Stimulated activated memory B cell treated with anti-CD40 and anti-IgM and Interleukin-4, amounts not matched to agents 10 μg/mL and 1 μg/mL and 100 μg/mL, for 72 hours (primary cell): ENCODE measurements at regions not wholly inside any gene's neighbourhood (a gene's known extent, or its start where the extent isn't known, plus 50 kb on each side); places are given as distances from the start of the nearest gene placed in this dataset.
"Not testable (repeated sequence)": the region's sequence is repeated elsewhere in the genome, so short reads cannot be mapped to it uniquely, and the experiment has no call there.

Experiments
- ATAC-seq: fragments of 150-1000 bp; cut with Tn5 transposase; 2 replicates; pipeline ENCODE4 v1.10.0; 2021
- H3K27ac Mint-ChIP-seq: one replicate; pipeline ENCODE4 v1.8.0; 2022; ENCODE audit warnings: mild to moderate bottlenecking, mixed read lengths
- H3K27me3 Mint-ChIP-seq: one replicate; pipeline ENCODE4 v1.8.0; 2022; ENCODE audit warnings: mixed read lengths
- H3K36me3 Mint-ChIP-seq: one replicate; pipeline ENCODE4 v1.8.0; 2022; ENCODE audit warnings: mixed read lengths
- H3K4me1 Mint-ChIP-seq: one replicate; pipeline ENCODE4 v1.8.0; 2022; ENCODE audit warnings: mixed read lengths
- H3K4me3 Mint-ChIP-seq: one replicate; pipeline ENCODE4 v1.8.0; 2022; ENCODE audit warnings: mild to moderate bottlenecking, moderate library complexity, mixed read lengths
- H3K9me3 Mint-ChIP-seq: one replicate; pipeline ENCODE4 v1.8.0; 2022; ENCODE audit warnings: mixed read lengths

DNA sequence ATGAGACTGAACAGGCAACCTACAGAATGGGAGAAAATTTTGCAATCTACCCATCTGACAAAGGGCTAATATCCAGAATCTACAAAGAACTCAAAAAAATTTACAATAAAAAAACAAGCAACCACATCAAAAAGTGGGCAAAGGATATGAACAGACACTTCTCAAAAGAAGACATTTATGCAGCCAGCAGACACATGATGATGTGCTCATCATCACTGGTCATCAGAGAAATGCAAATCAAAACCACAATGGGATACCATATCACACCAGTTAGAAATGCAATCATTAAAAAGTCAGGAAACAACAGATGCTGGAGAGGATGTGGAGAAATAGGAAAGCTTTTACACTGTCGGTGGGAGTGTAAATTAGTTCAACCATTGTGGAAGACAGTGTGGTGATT, 51.7 kb upstream of the PAXBP1 start:
- H3K4me3 Mint-ChIP-seq, H3K36me3 Mint-ChIP-seq, H3K27ac Mint-ChIP-seq, H3K9me3 Mint-ChIP-seq, H3K4me1 Mint-ChIP-seq, ATAC-seq, H3K27me3 Mint-ChIP-seq: not testable (repeated sequence)

- Mint-ChIP-seq H3K27ac (no peak overlapping the region), H3K4me1 (no peaks in the 10 kb centered on the region), H3K36me3 (no peaks in the 10 kb centered on the region), H3K27me3 (no peaks in the 10 kb centered on the region), H3K4me3 (no peak overlapping the region), H3K9me3 (no peaks in the 10 kb centered on the region)
- no peak for ATAC-seq
Observed at GRCh38 chr21:32824950-32825349, 53.4 kb upstream of the PAXBP1 start.

DNA sequence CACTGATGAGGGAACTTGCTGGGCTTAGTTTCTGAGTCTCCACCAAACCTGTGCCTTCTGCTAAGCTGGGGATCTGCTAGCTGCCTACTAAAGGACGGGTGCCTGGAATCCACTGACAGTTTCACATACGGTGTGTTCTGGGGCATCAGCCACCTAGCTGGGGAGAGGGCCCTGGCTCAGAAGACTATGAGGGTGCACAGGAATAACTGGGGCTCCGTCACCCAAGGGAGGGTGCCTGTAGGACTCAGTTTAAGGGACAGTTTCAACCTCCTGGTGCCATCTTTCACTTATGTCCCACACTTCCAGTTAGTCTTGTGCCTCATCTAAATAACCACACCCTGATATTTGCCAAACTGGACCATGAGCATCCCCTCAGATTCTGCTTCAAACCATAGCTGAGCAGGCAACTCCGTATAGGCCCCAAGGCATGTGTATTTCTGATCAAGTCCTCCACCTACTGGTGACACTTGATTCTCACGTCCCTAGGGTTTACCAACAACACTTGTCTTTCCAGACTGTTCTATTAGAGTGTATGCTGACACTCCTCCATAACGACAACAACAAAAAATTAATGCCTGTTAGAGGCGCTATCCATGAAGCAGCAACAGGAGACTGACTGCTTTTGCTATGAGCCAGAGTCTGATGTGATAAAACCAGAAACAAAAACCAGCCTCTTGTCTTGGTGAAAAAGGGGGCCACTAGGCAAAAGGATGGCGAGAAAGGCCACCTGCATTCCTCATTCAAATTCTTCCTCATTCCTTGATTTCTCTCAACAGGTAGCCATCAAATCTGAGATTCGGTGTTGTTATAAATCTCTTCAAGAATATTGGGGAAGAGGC, 55.0 kb upstream of the PAXBP1 start:
- Mint-ChIP-seq H3K27me3 (no peaks in the 10 kb centered on the region), H3K36me3 (no peaks in the 10 kb centered on the region), H3K4me3 (no peak overlapping the region), H3K9me3 (no peaks in the 10 kb centered on the region), H3K27ac (no peak overlapping the region), H3K4me1 (no peaks in the 10 kb centered on the region)
- peak; percentile 89 for ATAC-seq

GRCh38 chr21:32828908-32829307, 57.4 kb upstream of the PAXBP1 start:
- H3K27me3 Mint-ChIP-seq: no peaks in the 10 kb centered on the region
- H3K9me3 Mint-ChIP-seq: no peaks in the 10 kb centered on the region
- H3K4me3 Mint-ChIP-seq: no peak overlapping the region
- no peaks in the 10 kb centered on the region for H3K4me1 Mint-ChIP-seq
- no peak for ATAC-seq
- H3K36me3 Mint-ChIP-seq: no peaks in the 10 kb centered on the region
- no peak overlapping the region for H3K27ac Mint-ChIP-seq

DNA sequence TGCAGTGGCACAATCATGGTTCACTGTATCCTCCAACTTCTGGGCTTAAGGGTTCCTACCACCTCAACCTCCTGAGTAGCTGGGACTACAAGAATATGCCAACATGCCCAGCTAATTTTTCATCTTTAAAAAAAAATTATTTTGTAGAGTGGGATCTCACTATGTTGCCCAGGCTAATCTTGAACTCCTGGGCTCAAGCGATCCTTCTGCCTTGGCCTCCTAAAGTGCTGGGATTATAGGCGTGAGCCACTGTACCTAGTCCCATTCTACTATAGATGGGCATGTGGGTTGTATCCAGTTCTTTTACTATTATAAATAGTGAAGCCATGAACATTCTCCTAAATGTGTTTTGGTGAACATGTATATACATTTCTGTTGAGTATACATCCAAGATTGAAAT, 57.9 kb upstream of the PAXBP1 start:
- Mint-ChIP-seq H3K4me3 (no peak overlapping the region), H3K9me3 (no peaks in the 10 kb centered on the region), H3K36me3 (no peaks in the 10 kb centered on the region), H3K4me1 (no peaks in the 10 kb centered on the region), H3K27me3 (no peaks in the 10 kb centered on the region), H3K27ac (no peak overlapping the region)
- ATAC-seq: no peak

DNA sequence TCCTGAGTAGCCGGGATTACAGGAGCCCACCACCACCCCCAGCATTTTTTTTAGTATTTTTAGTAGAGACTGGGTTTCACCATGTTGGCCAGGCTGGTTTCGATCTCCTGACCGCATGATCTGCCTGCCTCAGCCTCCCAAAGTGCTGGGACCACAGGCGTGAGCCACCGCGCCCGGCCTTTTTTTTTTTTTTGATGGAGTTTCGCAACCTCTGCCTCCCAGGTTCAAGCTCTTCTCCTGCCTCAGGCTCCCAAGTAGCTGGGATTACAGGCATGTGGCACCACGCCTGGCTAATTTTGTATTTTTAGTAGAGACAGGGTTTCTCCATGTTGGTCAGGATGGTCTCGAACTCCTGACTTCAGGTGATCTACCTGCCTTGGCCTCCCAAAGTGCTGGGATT, 60.2 kb upstream of the PAXBP1 start:
- ATAC-seq, H3K4me1 Mint-ChIP-seq, H3K36me3 Mint-ChIP-seq, H3K4me3 Mint-ChIP-seq, H3K27ac Mint-ChIP-seq, H3K9me3 Mint-ChIP-seq: not testable (repeated sequence)
- H3K27me3 Mint-ChIP-seq: peaks cover 12% of the 10 kb centered on the region

GRCh38 chr21:32834211-32834915, 62.8 kb upstream of the PAXBP1 start:
- Mint-ChIP-seq H3K4me3 (no peak overlapping the region), H3K27ac (no peak overlapping the region), H3K9me3 (peaks cover 4% of the 10 kb centered on the region), H3K4me1 (no peaks in the 10 kb centered on the region), H3K36me3 (no peaks in the 10 kb centered on the region), H3K27me3 (peaks cover 12% of the 10 kb centered on the region)
- no peak for ATAC-seq

DNA sequence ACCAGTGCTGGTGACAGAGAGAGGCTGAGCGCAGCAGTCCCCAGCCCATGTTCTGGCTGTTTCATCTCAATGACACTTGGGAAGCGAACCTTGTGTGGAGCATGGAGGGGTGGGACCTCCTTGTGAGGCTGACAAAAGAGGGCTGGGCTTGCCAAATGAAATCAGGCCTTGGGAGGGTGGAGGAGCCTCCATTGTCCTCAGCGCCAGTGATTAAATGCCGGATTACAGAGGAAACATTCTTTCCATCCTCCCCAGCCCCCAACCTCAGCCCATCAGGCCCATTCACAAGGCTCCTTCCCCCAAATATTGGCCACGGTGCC, 63.3 kb upstream of the PAXBP1 start:
- H3K4me1 Mint-ChIP-seq: no peaks in the 10 kb centered on the region
- peaks cover 12% of the 10 kb centered on the region for H3K27me3 Mint-ChIP-seq
- H3K36me3 Mint-ChIP-seq: no peaks in the 10 kb centered on the region
- ATAC-seq: no peak
- no peak overlapping the region for H3K4me3 Mint-ChIP-seq
- H3K27ac Mint-ChIP-seq: no peak overlapping the region
- H3K9me3 Mint-ChIP-seq: peaks cover 4% of the 10 kb centered on the region

DNA sequence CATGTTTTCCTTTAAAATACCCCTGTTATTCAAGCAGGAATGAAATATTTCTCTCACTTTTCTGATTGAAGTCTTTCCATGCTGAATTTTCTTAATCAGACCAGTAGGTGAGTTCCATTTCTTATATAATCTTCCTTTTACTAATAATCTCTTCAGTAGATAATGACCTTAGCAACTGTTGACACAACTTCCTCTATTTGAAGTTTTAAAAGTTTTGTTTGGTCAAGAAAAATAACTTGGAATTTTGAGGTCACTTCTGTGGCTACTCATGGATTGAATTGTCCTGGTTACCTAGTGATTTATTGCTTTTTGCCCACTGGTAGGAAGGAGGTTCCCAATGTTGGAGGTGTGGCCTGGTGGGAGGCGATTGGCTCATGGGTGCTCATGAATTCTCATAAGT, 70.6 kb upstream of the PAXBP1 start:
- Mint-ChIP-seq H3K27me3 (no peaks in the 10 kb centered on the region), H3K4me1 (no peaks in the 10 kb centered on the region), H3K36me3 (no peaks in the 10 kb centered on the region), H3K9me3 (peaks cover 3% of the 10 kb centered on the region), H3K27ac (no peak overlapping the region), H3K4me3 (no peak overlapping the region)
- ATAC-seq: no peak

- H3K4me1 Mint-ChIP-seq: no peaks in the 10 kb centered on the region
- H3K36me3 Mint-ChIP-seq: no peaks in the 10 kb centered on the region
- peaks cover 7% of the 10 kb centered on the region for H3K27me3 Mint-ChIP-seq
- no peaks in the 10 kb centered on the region for H3K9me3 Mint-ChIP-seq
- H3K27ac Mint-ChIP-seq: no peak overlapping the region
- no peak overlapping the region for H3K4me3 Mint-ChIP-seq
- no peak for ATAC-seq
Observed at GRCh38 chr21:32843561-32843960, 72.0 kb upstream of the PAXBP1 start.

- no peak for ATAC-seq
- Mint-ChIP-seq H3K27ac (no peak overlapping the region), H3K4me3 (no peak overlapping the region), H3K36me3 (no peaks in the 10 kb centered on the region), H3K9me3 (no peaks in the 10 kb centered on the region), H3K4me1 (no peaks in the 10 kb centered on the region), H3K27me3 (peaks cover 9% of the 10 kb centered on the region)
Observed at GRCh38 chr21:32844076-32844475, 72.5 kb upstream of the PAXBP1 start.

DNA sequence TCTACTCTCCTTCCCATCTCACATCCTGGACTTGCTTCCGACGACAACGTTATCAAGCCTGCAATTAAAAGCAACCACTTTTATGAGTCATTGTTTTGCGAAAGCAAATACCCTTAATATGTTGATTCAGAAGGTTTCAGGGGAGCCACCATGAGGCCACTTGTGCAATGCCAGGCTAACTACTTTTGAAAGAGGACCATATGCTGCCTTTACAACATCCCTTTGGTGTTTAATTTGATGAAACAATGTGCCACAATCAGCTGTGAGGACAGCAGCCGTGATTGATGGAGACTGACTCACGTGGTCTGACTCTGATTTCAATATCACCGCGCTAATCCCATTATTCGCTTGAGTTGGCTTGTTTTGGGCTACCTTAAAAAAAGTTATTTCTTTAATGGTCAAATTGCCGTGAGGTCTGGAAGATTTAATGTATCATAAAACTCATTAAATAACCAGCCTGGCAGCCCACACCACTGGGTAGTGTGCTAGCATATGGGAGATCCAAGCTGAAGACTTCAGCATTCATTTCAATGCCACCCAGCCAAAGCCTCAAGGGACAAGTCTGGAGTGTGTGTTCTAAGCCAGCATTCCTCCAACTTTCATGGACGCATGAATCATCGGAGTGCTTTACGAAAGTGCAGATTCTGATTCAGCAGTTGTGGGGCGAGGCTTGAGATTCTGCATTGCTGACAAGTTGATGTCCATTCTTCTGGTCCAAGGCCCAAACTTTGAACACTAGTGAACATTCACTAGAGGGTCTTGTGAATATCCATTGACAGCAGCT, 73.3 kb upstream of the PAXBP1 start:
- Mint-ChIP-seq H3K27ac (no peak overlapping the region), H3K9me3 (no peaks in the 10 kb centered on the region), H3K4me3 (no peak overlapping the region), H3K27me3 (peaks cover 14% of the 10 kb centered on the region), H3K4me1 (no peaks in the 10 kb centered on the region), H3K36me3 (no peaks in the 10 kb centered on the region)
- no peak for ATAC-seq

DNA sequence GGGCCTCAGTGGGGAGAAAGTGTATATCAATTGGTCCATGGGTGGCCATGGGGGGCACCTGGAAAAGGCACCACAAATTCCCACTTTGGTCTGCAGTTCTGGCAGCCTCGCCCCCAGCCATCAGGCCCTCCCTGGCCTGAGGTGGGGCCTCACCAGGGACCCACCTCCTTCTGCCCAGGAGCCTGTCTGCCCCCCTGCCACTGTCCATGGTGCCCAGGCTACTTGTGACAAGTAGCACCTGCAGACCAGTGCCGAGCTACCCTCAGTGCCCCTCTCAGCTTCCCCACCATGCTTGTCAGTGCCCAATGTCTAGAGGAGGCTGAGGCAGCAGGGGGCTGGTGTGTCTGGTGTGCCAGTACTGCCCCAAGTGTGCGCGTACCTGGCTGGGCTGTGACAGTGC, 87.1 kb upstream of the PAXBP1 start:
- Mint-ChIP-seq H3K27me3 (peaks cover 18% of the 10 kb centered on the region), H3K27ac (no peak overlapping the region), H3K36me3 (no peaks in the 10 kb centered on the region), H3K4me1 (no peaks in the 10 kb centered on the region), H3K4me3 (no peak overlapping the region), H3K9me3 (peaks cover 6% of the 10 kb centered on the region)
- peak; percentile 31 for ATAC-seq

GRCh38 chr21:32860399-32860798, 88.8 kb upstream of the PAXBP1 start:
- Mint-ChIP-seq H3K4me1 (no peaks in the 10 kb centered on the region), H3K36me3 (no peaks in the 10 kb centered on the region), H3K27ac (no peak overlapping the region), H3K4me3 (no peak overlapping the region), H3K9me3 (peaks cover 6% of the 10 kb centered on the region), H3K27me3 (peaks cover 18% of the 10 kb centered on the region)
- no peak for ATAC-seq

- H3K4me1 Mint-ChIP-seq: no peaks in the 10 kb centered on the region
- H3K27ac Mint-ChIP-seq: no peak overlapping the region
- H3K9me3 Mint-ChIP-seq: peaks cover 6% of the 10 kb centered on the region
- H3K4me3 Mint-ChIP-seq: no peak overlapping the region
- H3K36me3 Mint-ChIP-seq: no peaks in the 10 kb centered on the region
- H3K27me3 Mint-ChIP-seq: peaks cover 18% of the 10 kb centered on the region
- no peak for ATAC-seq
Observed at GRCh38 chr21:32861866-32862265, 90.3 kb upstream of the PAXBP1 start.

DNA sequence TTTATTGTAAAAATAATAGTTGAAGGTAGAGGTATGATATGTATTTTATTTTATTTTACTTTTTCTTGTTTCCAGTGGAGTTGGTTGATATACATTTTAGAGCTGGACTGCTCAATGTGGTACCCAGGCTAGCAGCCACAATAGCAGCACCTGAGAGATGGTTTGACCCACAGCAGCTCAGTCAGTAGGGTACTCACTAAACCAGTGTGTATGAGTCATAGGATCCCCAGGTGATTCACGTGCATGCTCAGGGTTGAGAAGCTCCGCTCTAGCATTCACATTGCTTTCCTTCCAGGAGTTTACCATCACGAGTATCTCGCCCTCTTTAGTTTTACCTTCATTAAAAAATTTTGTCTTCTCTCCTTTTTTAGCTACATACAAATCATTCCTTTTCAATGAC, 96.0 kb upstream of the PAXBP1 start:
- H3K9me3 Mint-ChIP-seq: no peaks in the 10 kb centered on the region

More for the DNA sequence above, 96.0 kb upstream of the PAXBP1 start:
- H3K4me3 Mint-ChIP-seq: no peak overlapping the region
- no peak overlapping the region for H3K27ac Mint-ChIP-seq
- no peak for ATAC-seq
- H3K27me3 Mint-ChIP-seq: peaks cover 50% of the 10 kb centered on the region
- H3K36me3 Mint-ChIP-seq: no peaks in the 10 kb centered on the region
- H3K4me1 Mint-ChIP-seq: no peaks in the 10 kb centered on the region
